HepG2 (cell line): ENCODE measurements at regions not wholly inside any gene's neighbourhood (a gene's known extent, or its start where the extent isn't known, plus 50 kb on each side); places are given as distances from the start of the nearest gene placed in this dataset.

Source experiments
- ATAC-seq: fragments of 200-7000 bp; cut with Tn5 transposase; 3 replicates; pipeline ENCODE4 v1.9.1; 2020; ENCODE audit warnings: mild to moderate bottlenecking, moderate library complexity
- BruUV-seq: library from RNA; stranded (reverse); fragments of 400-500 nt; replicated peaks from 2 replicates; lab custom pipeline; 2021; lab: Mats Ljungman, UMichigan
- CTCF ChIA-PET: fragments of 300-600 bp; formaldehyde crosslinking; extraction: SDS; loops from one replicate; lab custom pipeline; 2021; ENCODE audit warnings: low total read pairs, inconsistent platforms, low intra/inter-chr PET ratio; lab: Yijun Ruan, JAX
- POLR2A ChIA-PET: fragments of 350-600 bp; sonication (Branson Sonifier 250); formaldehyde crosslinking; loops from one replicate; lab custom pipeline; 2020; ENCODE audit warnings: antibody characterized with exemption, inconsistent platforms; lab: Yijun Ruan, JAX
- DNase-seq: peaks from one replicate; pipeline ENCODE4 v3.0.0-alpha.2; 2015; ENCODE audit warnings: low spot score
- FAIRE-seq: peaks from 3 replicates; lab custom pipeline; 2011; peaks lifted over from hg19 to GRCh38; lab: Jason Lieb, UNC
- H2AFZ ChIP-seq: one replicate; pipeline ENCODE4 v1.6.1; 2011; ENCODE audit warnings: low read length, inconsistent platforms
- H3K27ac ChIP-seq: fragments of 300-600 bp; 3 replicates; pipeline ENCODE4 v1.8.0; 2011; ENCODE audit warnings: mixed run types, mild to moderate bottlenecking, mixed read lengths, low read length, inconsistent platforms; ENCODE audit not compliant: insufficient read depth; ENCODE audit errors: extremely low read length
- H3K27me3 ChIP-seq, 2 experiments: fragments of 200-600 bp in 1 of 2; 2 replicates in 1 of 2; 3 replicates in 1 of 2; pipeline versions ENCODE4 v1.6.0 to v1.8.0; 2011; ENCODE audit warnings: low read length in 2 of 2, mild to moderate bottlenecking in 2 of 2, moderate library complexity in 2 of 2, inconsistent platforms in 1 of 2; ENCODE audit not compliant: insufficient read depth in 2 of 2, control insufficient read depth in 1 of 2
- H3K36me3 ChIP-seq, 2 experiments: fragments of 200-600 bp in 1 of 2; replicated peaks in 1 of 2; 2 replicates in 1 of 2; 3 replicates in 1 of 2; pipeline versions ENCODE4 v1.5.1 to v1.8.0; 2011; ENCODE audit warnings: low read length in 2 of 2, inconsistent platforms in 1 of 2; ENCODE audit not compliant: insufficient read depth in 2 of 2, control insufficient read depth in 1 of 2
- H3K4me1 ChIP-seq: 2 replicates; pipeline ENCODE4 v1.5.1; 2012; ENCODE audit warnings: low read length, inconsistent platforms; ENCODE audit not compliant: insufficient read depth
- H3K4me2 ChIP-seq: 2 replicates; pipeline ENCODE4 v1.6.0; 2011; ENCODE audit warnings: low read depth, low read length, inconsistent platforms
- H3K4me3 ChIP-seq, 3 experiments: fragments of 200-600 bp in 1 of 3; sonication (generic), shearing (Covaris generic) in 1 of 3; replicated peaks in 1 of 3; 2 replicates each; pipeline ENCODE4 v1.5.1; 2011 to 2016; ENCODE audit warnings: low read length in 3 of 3, inconsistent platforms in 2 of 3, low read depth in 2 of 3, mild to moderate bottlenecking in 2 of 3, control low read depth in 1 of 3, mixed read lengths in 1 of 3; ENCODE audit not compliant: insufficient read depth in 1 of 3
- H3K79me2 ChIP-seq: one replicate; pipeline ENCODE4 v1.6.1; 2011; ENCODE audit warnings: low read length, inconsistent platforms; ENCODE audit not compliant: insufficient read depth
- H3K9ac ChIP-seq: 2 replicates; pipeline ENCODE4 v1.6.0; 2011; ENCODE audit warnings: mild to moderate bottlenecking, low read depth, low read length, inconsistent platforms; ENCODE audit not compliant: insufficient read depth
- H3K9me3 ChIP-seq: 2 replicates; pipeline ENCODE4 v1.5.1; 2012; ENCODE audit warnings: mild to moderate bottlenecking, low read length
- H4K20me1 ChIP-seq: 2 replicates; pipeline ENCODE4 v1.6.0; 2011; ENCODE audit warnings: inconsistent platforms, mild to moderate bottlenecking, low read length, moderate library complexity; ENCODE audit not compliant: insufficient read depth
- ARNTL ChIP-seq: sonication (generic); formaldehyde crosslinking; IDR thresholded peaks from 2 replicates; pipeline ENCODE4 v1.4.0; 2020; ENCODE audit warnings: mild to moderate bottlenecking, missing genetic modification reagents
- DPF2 ChIP-seq: sonication (generic); formaldehyde crosslinking; IDR thresholded peaks from 2 replicates; pipeline ENCODE4 v1.4.0; 2020; ENCODE audit warnings: mild to moderate bottlenecking, low read depth, missing genetic modification reagents, borderline replicate concordance
- FOXK2 ChIP-seq: fragments of 450-650 bp; IDR thresholded peaks from 2 replicates; pipeline ENCODE4 v1.6.1; 2016
- HES4 ChIP-seq: sonication (generic); formaldehyde crosslinking; IDR thresholded peaks from 2 replicates; pipeline ENCODE4 v1.9.0; 2021; ENCODE audit warnings: mild to moderate bottlenecking, missing genetic modification reagents, borderline replicate concordance
- HOXD1 ChIP-seq: sonication (generic); formaldehyde crosslinking; IDR thresholded peaks from 2 replicates; pipeline ENCODE4 v1.5.0; 2020; ENCODE audit warnings: missing genetic modification reagents
- ZFP62 ChIP-seq: sonication (generic); formaldehyde crosslinking; IDR thresholded peaks from 2 replicates; pipeline ENCODE4 v1.4.0; 2020; ENCODE audit warnings: missing genetic modification reagents
- ZNF101 ChIP-seq: sonication (generic); formaldehyde crosslinking; IDR thresholded peaks from 2 replicates; pipeline ENCODE4 v1.4.0; 2020; ENCODE audit warnings: mild to moderate bottlenecking, low read depth, missing genetic modification reagents, borderline replicate concordance
- ZNF275 ChIP-seq: sonication (generic); formaldehyde crosslinking; IDR thresholded peaks from 2 replicates; pipeline ENCODE4 v1.8.0; 2022; ENCODE audit warnings: missing genetic modification reagents, mild to moderate bottlenecking, inconsistent platforms, borderline replicate concordance
- ZNF33B ChIP-seq: sonication (generic); formaldehyde crosslinking; IDR thresholded peaks from 2 replicates; pipeline ENCODE4 v1.5.1; 2020; ENCODE audit warnings: mild to moderate bottlenecking, missing genetic modification reagents
- ZNF850 ChIP-seq: sonication (generic); formaldehyde crosslinking; conservative IDR thresholded peaks from 2 replicates; pipeline ENCODE4 v1.9.0; 2021; ENCODE audit warnings: mild to moderate bottlenecking, missing genetic modification reagents
- ZUFSP ChIP-seq: sonication (generic); formaldehyde crosslinking; IDR thresholded peaks from 2 replicates; pipeline ENCODE4 v1.9.0; 2021; ENCODE audit warnings: missing genetic modification reagents, mild to moderate bottlenecking, borderline replicate concordance
- WGBS: methylation state at CpG from one replicate; pipeline ENCODE4 v1.1.6; 2017; ENCODE audit warnings: low lambda C conversion rate; 5-methylcytosine and 5-hydroxymethylcytosine counted together
- in situ Hi-C: cut with HindIII; loops from 2 replicates; pipeline ENCODE4 v1.10.0; 2017; ENCODE audit warnings: low pct_unique_long_range_greater_than_20kb; ENCODE audit not compliant: extremely low pct_ligation_motif_present
- intact Hi-C: fragments of 100-400 bp; cut with micrococcal nuclease; formaldehyde crosslinking; loops from one replicate; pipeline ENCODE4 v1.10.0; 2022; ENCODE audit not compliant: unreplicated experiment
- TF ChIP-seq, protein P1 (sequence below): sonication (generic); formaldehyde crosslinking; IDR thresholded peaks from 2 replicates; pipeline ENCODE4 v1.4.0; 2020; ENCODE audit warnings: missing genetic modification reagents
- TF ChIP-seq, protein P2 (sequence below): sonication (generic); formaldehyde crosslinking; IDR thresholded peaks from 2 replicates; pipeline ENCODE4 v1.5.0; 2020; ENCODE audit warnings: missing genetic modification reagents

DNA sequence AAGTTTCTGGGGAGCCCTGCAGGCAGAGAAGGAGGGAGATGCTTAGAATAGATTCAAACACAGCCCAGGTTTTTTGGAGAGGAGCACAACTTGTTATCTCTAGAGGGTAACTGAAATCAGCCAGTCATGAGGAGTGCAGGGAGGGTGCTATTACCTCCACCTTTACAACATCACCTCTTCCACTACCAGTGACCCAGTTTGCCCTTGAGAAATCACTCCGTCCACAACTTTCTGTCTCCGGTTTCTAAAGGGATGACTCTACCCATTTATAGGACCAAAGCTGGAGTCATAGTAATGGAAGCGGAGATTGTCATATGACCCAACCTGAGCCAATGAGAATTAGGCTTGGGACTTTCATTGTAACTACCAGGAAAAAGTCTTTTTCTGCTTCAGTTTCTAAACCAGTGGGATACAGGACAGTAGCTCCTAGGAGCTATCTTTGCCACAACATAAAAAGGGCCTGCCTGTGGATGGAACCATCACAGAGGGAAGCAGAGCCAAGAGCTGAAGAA lies 131.2 kb upstream of the SERPIND1 start:
- intact Hi-C loops = no loop called here
- CTCF ChIA-PET = no interaction called here

GRCh38 chr22:20644071-20644642 lies 129.8 kb upstream of the SERPIND1 start:
- 40% methylated on average over 3 of the region's 3 CpGs for WGBS
- Histone ChIP-seq H3K4me1 (peaks cover 6% of the 10 kb centered on the region), H3K9ac (no peak overlapping the region), H3K79me2 (no peaks in the 10 kb centered on the region), H3K27me3 (peaks cover 0 to 3% of the 10 kb centered on the region in 2 experiments; a peak in 1 of 5 replicates), H3K36me3 (no peaks in the 10 kb centered on the region), H3K4me2 (no peak overlapping the region), H3K9me3 (no peaks in the 10 kb centered on the region), H4K20me1 (no peaks in the 10 kb centered on the region), H3K4me3 (no peak overlapping the region), H2AFZ (no peak overlapping the region), H3K27ac (no peak overlapping the region)
- DNase-seq (no peak), FAIRE-seq (no peak), ATAC-seq (no peak)
- ChIA-PET POLR2A (no interaction called here), CTCF (no interaction called here)
- no TSS peak for BruUV-seq
- intact Hi-C loops (no loop called here), in situ Hi-C loops (no loop called here)
- TF ChIP-seq HES4 = no peak
- no peak for TF ChIP-seq ZNF101 (CRISPR knock-in tag)
- no peak for TF ChIP-seq FOXK2
- TF ChIP-seq ZNF275 (CRISPR knock-in tag) = no peak
- TF ChIP-seq ZNF850 = no peak
- TF ChIP-seq ARNTL (CRISPR knock-in tag) = no peak
- TF ChIP-seq, protein P1, sequence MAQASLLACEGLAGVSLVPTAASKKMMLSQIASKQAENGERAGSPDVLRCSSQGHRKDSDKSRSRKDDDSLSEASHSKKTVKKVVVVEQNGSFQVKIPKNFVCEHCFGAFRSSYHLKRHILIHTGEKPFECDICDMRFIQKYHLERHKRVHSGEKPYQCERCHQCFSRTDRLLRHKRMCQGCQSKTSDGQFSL (CRISPR knock-in tag) = no peak
- no peak for TF ChIP-seq ZFP62 (CRISPR knock-in tag)
- TF ChIP-seq HOXD1 = no peak
- TF ChIP-seq DPF2 = no peak
- TF ChIP-seq ZUFSP (CRISPR knock-in tag) = no peak
- no peak for TF ChIP-seq ZNF33B (CRISPR knock-in tag)

More for the DNA sequence above, 131.2 kb upstream of the SERPIND1 start:
- FAIRE-seq (no peak), ATAC-seq (no peak), DNase-seq (no peak)
- no peaks in the 10 kb centered on the region for H3K36me3 ChIP-seq
- TF ChIP-seq, protein P2, sequence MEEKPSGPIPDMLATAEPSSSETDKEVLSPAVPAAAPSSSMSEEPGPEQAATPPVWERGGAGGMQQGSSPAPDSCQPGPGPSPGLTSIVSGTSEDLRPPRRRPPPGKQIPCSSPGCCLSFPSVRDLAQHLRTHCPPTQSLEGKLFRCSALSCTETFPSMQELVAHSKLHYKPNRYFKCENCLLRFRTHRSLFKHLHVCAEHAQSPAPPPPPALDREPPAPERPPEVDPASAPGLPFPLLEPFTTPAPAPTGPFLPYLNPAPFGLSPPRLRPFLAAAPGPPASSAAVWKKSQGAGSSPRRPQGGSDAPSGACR (CRISPR knock-in tag) = no peak
- H2AFZ ChIP-seq = no peak overlapping the region
- no peak overlapping the region for H3K27ac ChIP-seq
- no TSS peak for BruUV-seq
- peaks cover 0 to 3% of the 10 kb centered on the region in 2 experiments; a peak in 1 of 5 replicates for H3K27me3 ChIP-seq
- POLR2A ChIA-PET = no interaction called here
- no peaks in the 10 kb centered on the region for H4K20me1 ChIP-seq
- H3K4me3 ChIP-seq = no peak overlapping the region
- H3K9ac ChIP-seq = no peak overlapping the region
- peaks cover under 1% of the 10 kb centered on the region; the same call in 1 of the 2 replicates for H3K4me1 ChIP-seq
- no peaks in the 10 kb centered on the region for H3K79me2 ChIP-seq
- H3K9me3 ChIP-seq = no peaks in the 10 kb centered on the region
- no peak overlapping the region for H3K4me2 ChIP-seq
- WGBS = 36% methylated on average over 3 of the region's 3 CpGs
- in situ Hi-C loops = no loop called here
